ENCODE measurements at regions not wholly inside any gene's neighbourhood (a gene's known extent, or its start where the extent isn't known, plus 50 kb on each side); places are given as distances from the start of the nearest gene placed in this dataset.

GRCh38 chr5:173466227-173466626 is 138.0 kb upstream of the STC2 start:
- no peak for TF ChIP-seq CTCF (conservative IDR thresholded peaks at IDR 0.05; ENCODE audit: low read depth, low read length)
- TF ChIP-seq EZH2phosphoT487 (IDR thresholded peaks at IDR 0.05; ENCODE audit: borderline replicate concordance, low read length): no peak

Data from PC-3 (cell line).